ENCODE measurements at regions not wholly inside any gene's neighbourhood (a gene's known extent, or its start where the extent isn't known, plus 50 kb on each side); places are given as distances from the start of the nearest gene placed in this dataset.
A peak's percentile ranks its signal among the peaks of the same experiment; 100 is the strongest.

DNA sequence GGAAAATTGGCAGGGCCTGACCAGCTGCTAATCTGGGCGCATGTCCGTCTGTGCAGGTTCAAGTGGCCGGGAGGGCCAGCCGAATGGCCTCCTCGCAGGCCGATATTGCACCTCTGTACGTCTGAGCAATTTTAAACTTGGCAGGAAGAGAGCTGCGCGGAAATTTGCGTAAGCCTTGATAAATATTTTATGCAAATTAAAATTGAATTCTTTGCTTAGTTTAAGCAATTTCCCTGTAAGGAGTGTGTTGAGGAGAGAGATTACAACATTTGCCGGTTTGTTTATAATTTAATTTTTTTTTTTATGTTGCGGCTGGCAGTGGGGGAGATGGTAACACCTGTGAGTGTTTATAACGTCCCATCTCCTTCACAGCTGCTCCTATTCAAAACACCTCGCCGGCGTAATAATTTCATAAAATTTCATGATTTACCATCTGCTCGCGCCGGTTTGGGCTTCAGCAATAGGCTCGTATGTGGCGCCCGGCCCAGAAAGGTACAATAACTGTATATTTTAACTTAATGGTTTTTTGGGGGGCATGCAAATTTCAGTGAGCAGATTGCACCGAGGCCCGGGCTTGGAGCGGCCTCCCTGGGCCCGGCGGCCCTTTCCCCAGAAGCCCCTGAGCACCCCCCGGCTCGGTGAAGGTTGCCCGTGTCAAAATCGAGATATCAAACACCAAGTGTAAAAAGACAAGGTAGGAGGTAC is 269.4 kb upstream of the MVB12B start:
- no peak for ATAC-seq
- no peak for TF ChIP-seq ZNF70 (CRISPR knock-in tag; IDR thresholded peaks at IDR 0.05)
- no peak for TF ChIP-seq PATZ1 (CRISPR knock-in tag; IDR thresholded peaks at IDR 0.05; ENCODE audit: borderline replicate concordance)
- no peak for TF ChIP-seq ZNF565 (CRISPR knock-in tag; conservative IDR thresholded peaks at IDR 0.05; ENCODE audit: low read depth)
- TF ChIP-seq ZNF8 (CRISPR knock-in tag; IDR thresholded peaks at IDR 0.05) = no peak
- no peak for TF ChIP-seq TCF4 (CRISPR knock-in tag; IDR thresholded peaks at IDR 0.05; ENCODE audit: borderline replicate concordance)
- no peak for TF ChIP-seq TOX (CRISPR knock-in tag; IDR thresholded peaks at IDR 0.05; ENCODE audit: borderline replicate concordance)
- TF ChIP-seq CSDC2 (CRISPR knock-in tag; IDR thresholded peaks at IDR 0.05) = no peak
- TF ChIP-seq ZFP30 (CRISPR knock-in tag; IDR thresholded peaks at IDR 0.05) = no peak
- TF ChIP-seq, protein P1, sequence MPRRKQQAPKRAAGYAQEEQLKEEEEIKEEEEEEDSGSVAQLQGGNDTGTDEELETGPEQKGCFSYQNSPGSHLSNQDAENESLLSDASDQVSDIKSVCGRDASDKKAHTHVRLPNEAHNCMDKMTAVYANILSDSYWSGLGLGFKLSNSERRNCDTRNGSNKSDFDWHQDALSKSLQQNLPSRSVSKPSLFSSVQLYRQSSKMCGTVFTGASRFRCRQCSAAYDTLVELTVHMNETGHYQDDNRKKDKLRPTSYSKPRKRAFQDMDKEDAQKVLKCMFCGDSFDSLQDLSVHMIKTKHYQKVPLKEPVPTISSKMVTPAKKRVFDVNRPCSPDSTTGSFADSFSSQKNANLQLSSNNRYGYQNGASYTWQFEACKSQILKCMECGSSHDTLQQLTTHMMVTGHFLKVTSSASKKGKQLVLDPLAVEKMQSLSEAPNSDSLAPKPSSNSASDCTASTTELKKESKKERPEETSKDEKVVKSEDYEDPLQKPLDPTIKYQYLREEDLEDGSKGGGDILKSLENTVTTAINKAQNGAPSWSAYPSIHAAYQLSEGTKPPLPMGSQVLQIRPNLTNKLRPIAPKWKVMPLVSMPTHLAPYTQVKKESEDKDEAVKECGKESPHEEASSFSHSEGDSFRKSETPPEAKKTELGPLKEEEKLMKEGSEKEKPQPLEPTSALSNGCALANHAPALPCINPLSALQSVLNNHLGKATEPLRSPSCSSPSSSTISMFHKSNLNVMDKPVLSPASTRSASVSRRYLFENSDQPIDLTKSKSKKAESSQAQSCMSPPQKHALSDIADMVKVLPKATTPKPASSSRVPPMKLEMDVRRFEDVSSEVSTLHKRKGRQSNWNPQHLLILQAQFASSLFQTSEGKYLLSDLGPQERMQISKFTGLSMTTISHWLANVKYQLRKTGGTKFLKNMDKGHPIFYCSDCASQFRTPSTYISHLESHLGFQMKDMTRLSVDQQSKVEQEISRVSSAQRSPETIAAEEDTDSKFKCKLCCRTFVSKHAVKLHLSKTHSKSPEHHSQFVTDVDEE (CRISPR knock-in tag; IDR thresholded peaks at IDR 0.05) = no peak

GRCh38 chr9:126058011-126058531 is 268.6 kb upstream of the MVB12B start:
- ATAC-seq = peak; percentile 80
- TF ChIP-seq, protein P2, sequence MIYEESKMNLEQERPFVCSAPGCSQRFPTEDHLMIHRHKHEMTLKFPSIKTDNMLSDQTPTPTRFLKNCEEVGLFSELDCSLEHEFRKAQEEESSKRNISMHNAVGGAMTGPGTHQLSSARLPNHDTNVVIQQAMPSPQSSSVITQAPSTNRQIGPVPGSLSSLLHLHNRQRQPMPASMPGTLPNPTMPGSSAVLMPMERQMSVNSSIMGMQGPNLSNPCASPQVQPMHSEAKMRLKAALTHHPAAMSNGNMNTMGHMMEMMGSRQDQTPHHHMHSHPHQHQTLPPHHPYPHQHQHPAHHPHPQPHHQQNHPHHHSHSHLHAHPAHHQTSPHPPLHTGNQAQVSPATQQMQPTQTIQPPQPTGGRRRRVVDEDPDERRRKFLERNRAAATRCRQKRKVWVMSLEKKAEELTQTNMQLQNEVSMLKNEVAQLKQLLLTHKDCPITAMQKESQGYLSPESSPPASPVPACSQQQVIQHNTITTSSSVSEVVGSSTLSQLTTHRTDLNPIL (CRISPR knock-in tag; IDR thresholded peaks at IDR 0.05; ENCODE audit: low read depth) = no peak
- TF ChIP-seq TOX (CRISPR knock-in tag; IDR thresholded peaks at IDR 0.05; ENCODE audit: borderline replicate concordance) = no peak
- TF ChIP-seq ZFP3 (CRISPR knock-in tag; IDR thresholded peaks at IDR 0.05) = no peak
- TF ChIP-seq ISL1 (CRISPR knock-in tag; IDR thresholded peaks at IDR 0.05) = peak; percentile 63
- TF ChIP-seq ZNF8 (CRISPR knock-in tag; IDR thresholded peaks at IDR 0.05) = 0 out of 2 replicates have a peak, but pooled peaks have one; percentile 3
- TF ChIP-seq TCF4 (CRISPR knock-in tag; IDR thresholded peaks at IDR 0.05; ENCODE audit: borderline replicate concordance) = peak; percentile 79
- TF ChIP-seq, protein P1 (CRISPR knock-in tag; IDR thresholded peaks at IDR 0.05) = no peak
- TF ChIP-seq ESRRG (CRISPR knock-in tag; IDR thresholded peaks at IDR 0.05) = no peak
- no peak for TF ChIP-seq PPARA (CRISPR knock-in tag; IDR thresholded peaks at IDR 0.05; ENCODE audit: borderline replicate concordance)

DNA sequence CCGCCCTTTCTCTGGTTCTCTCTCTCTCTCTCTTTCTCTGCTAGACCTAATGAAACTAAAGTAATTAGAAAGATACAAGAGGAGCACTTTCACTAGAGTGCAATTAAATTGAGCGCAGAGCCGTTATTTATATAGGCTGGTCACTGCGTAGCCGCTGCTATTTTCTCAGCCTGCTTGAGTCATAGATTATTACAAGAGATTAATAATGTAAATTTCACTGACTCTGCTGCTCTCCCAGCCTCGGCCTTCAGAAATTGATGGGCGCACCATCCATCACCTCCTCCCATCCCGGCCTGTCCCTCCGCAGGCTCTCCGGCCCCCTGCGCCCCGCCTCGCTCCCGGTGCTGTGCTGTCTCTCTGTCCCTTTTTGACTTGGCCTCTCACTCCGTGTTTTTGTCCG is 268.0 kb upstream of the MVB12B start:
- peak; percentile 64 for ATAC-seq
- TF ChIP-seq, protein P2 (CRISPR knock-in tag; IDR thresholded peaks at IDR 0.05; ENCODE audit: low read depth) = 0 out of 2 replicates have a peak, but pooled peaks have one; percentile 11
- TF ChIP-seq POU6F1 (CRISPR knock-in tag; IDR thresholded peaks at IDR 0.05; ENCODE audit: borderline replicate concordance, low read depth) (no peak), ISL1 (CRISPR knock-in tag; IDR thresholded peaks at IDR 0.05) (peak; percentile 33)
